ENCODE measurements at regions not wholly inside any gene's neighbourhood (a gene's known extent, or its start where the extent isn't known, plus 50 kb on each side); places are given as distances from the start of the nearest gene placed in this dataset.

GRCh38 chr12:102321305-102322082 lies 123.9 kb upstream of the PMCH start (continued):
- TF ChIP-seq, protein P1, sequence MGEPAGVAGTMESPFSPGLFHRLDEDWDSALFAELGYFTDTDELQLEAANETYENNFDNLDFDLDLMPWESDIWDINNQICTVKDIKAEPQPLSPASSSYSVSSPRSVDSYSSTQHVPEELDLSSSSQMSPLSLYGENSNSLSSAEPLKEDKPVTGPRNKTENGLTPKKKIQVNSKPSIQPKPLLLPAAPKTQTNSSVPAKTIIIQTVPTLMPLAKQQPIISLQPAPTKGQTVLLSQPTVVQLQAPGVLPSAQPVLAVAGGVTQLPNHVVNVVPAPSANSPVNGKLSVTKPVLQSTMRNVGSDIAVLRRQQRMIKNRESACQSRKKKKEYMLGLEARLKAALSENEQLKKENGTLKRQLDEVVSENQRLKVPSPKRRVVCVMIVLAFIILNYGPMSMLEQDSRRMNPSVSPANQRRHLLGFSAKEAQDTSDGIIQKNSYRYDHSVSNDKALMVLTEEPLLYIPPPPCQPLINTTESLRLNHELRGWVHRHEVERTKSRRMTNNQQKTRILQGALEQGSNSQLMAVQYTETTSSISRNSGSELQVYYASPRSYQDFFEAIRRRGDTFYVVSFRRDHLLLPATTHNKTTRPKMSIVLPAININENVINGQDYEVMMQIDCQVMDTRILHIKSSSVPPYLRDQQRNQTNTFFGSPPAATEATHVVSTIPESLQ (CRISPR knock-in tag; IDR thresholded peaks at IDR 0.05): no peak
- TF ChIP-seq CBX5 (IDR thresholded peaks at IDR 0.05; ENCODE audit: borderline replicate concordance, low read depth) (no peak), TFE3 (CRISPR knock-in tag; IDR thresholded peaks at IDR 0.05) (no peak), MAZ (CRISPR knock-in tag; conservative IDR thresholded peaks at IDR 0.05 in 1 of 2, IDR thresholded peaks at IDR 0.05 in 1 of 2) (no peak), PCBP2 (IDR thresholded peaks at IDR 0.05; ENCODE audit: low read depth, low read length, poor library complexity, severe bottlenecking) (no peak), SPI1 (IDR thresholded peaks at IDR 0.05; ENCODE audit: borderline replicate concordance, low read depth, low read length) (peak; percentile 61), MNT (conservative IDR thresholded peaks at IDR 0.05) (no peak), CREB3L1 (IDR thresholded peaks at IDR 0.05; ENCODE audit: borderline replicate concordance, low read depth) (no peak), MAFK (IDR thresholded peaks at IDR 0.05; ENCODE audit: low read length) (no peak), STAT5B (CRISPR knock-in tag; IDR thresholded peaks at IDR 0.05) (no peak)
